Astrocyte of the spinal cord (primary cell): ENCODE measurements at regions not wholly inside any gene's neighbourhood (a gene's known extent, or its start where the extent isn't known, plus 50 kb on each side); places are given as distances from the start of the nearest gene placed in this dataset.

Experiments used
- DNase-seq: peaks from one replicate; pipeline ENCODE4 v3.0.0; 2011; ENCODE audit warnings: low read depth, low spot score
- H3K4me3 ChIP-seq: 2 replicates; pipeline ENCODE4 v1.5.1; 2011; ENCODE audit warnings: low read depth, mild to moderate bottlenecking, low read length, moderate library complexity
- CTCF ChIP-seq: IDR thresholded peaks from 2 replicates; pipeline ENCODE4 v1.5.1; 2012; ENCODE audit warnings: low read depth, mild to moderate bottlenecking, low read length, inconsistent platforms
- in situ Hi-C: cut with HindIII; loops from 2 replicates; pipeline ENCODE4 v1.10.0; 2017; ENCODE audit warnings: low sequenced_read_pairs

- no peak overlapping the region for H3K4me3 ChIP-seq
- DNase-seq = no peak
- in situ Hi-C loops = no loop called here
- no peak for TF ChIP-seq CTCF
Measured at GRCh38 chr10:78813998-78814399, 254.8 kb upstream of the ZMIZ1 start.

GRCh38 chr10:78814407-78814806 lies 254.4 kb upstream of the ZMIZ1 start:
- no peak overlapping the region for H3K4me3 ChIP-seq
- TF ChIP-seq CTCF = no peak
- DNase-seq = no peak
- in situ Hi-C loops = no loop called here

- TF ChIP-seq CTCF = no peak
- in situ Hi-C loops = no loop called here
- DNase-seq = no peak
- H3K4me3 ChIP-seq = no peak overlapping the region
Measured at GRCh38 chr10:78815702-78816334, 252.9 kb upstream of the ZMIZ1 start.

- no peak overlapping the region for H3K4me3 ChIP-seq
- in situ Hi-C loops = no loop called here
- TF ChIP-seq CTCF = no peak
- DNase-seq = no peak
Measured at GRCh38 chr10:78817361-78817760, 251.4 kb upstream of the ZMIZ1 start.

- no peak for DNase-seq
- no peak overlapping the region for H3K4me3 ChIP-seq
- in situ Hi-C loops = no loop called here
- no peak for TF ChIP-seq CTCF
Measured at GRCh38 chr10:78817804-78818203, 251.0 kb upstream of the ZMIZ1 start.

- no peak for DNase-seq
- no peak for TF ChIP-seq CTCF
- H3K4me3 ChIP-seq = no peak overlapping the region
- in situ Hi-C loops = no loop called here
Measured at GRCh38 chr10:78819361-78820006, 249.3 kb upstream of the ZMIZ1 start.
